GM23338 (cell line): ENCODE measurements at regions not wholly inside any gene's neighbourhood (a gene's known extent, or its start where the extent isn't known, plus 50 kb on each side); places are given as distances from the start of the nearest gene placed in this dataset.

Source experiments
- ATAC-seq: fragments of 200-7000 bp; cut with Tn5 transposase; 3 replicates; pipeline ENCODE4 v1.9.1; 2020
- DNase-seq: peaks from one replicate; pipeline ENCODE4 v3.0.0-alpha.2; 2015; ENCODE audit warnings: low spot score
- H2AFZ ChIP-seq: fragments of 200-600 bp; sonication (generic); 2 replicates; pipeline ENCODE4 v1.8.0; 2016; ENCODE audit warnings: antibody characterized with exemption, mild to moderate bottlenecking, moderate library complexity
- H3F3A ChIP-seq: fragments of 200-600 bp; sonication (generic); replicated peaks from 2 replicates; pipeline ENCODE4 v1.8.0; 2017; ENCODE audit warnings: antibody characterized with exemption, mixed run types, low read depth
- H3K27ac ChIP-seq: fragments of 200-600 bp; sonication (generic); 2 replicates; pipeline ENCODE4 v1.6.1; 2016; ENCODE audit warnings: low read depth
- H3K27me3 ChIP-seq: fragments of 200-600 bp; sonication (generic); 2 replicates; pipeline ENCODE4 v1.8.0; 2016; ENCODE audit warnings: mild to moderate bottlenecking, mixed run types, moderate library complexity; ENCODE audit not compliant: insufficient read depth
- H3K36me3 ChIP-seq: fragments of 200-600 bp; sonication (generic); 2 replicates; pipeline ENCODE4 v1.8.0; 2016; ENCODE audit warnings: mild to moderate bottlenecking; ENCODE audit not compliant: insufficient read depth
- H3K4me1 ChIP-seq: fragments of 200-600 bp; sonication (generic); 2 replicates; pipeline ENCODE4 v1.8.0; 2016; ENCODE audit warnings: mild to moderate bottlenecking, moderate library complexity; ENCODE audit not compliant: insufficient read depth
- H3K4me2 ChIP-seq: fragments of 200-600 bp; sonication (generic); 2 replicates; pipeline ENCODE4 v1.7.1; 2017; ENCODE audit warnings: mixed run types
- H3K4me3 ChIP-seq: fragments of 200-600 bp; sonication (generic); 2 replicates; pipeline ENCODE4 v1.6.1; 2016; ENCODE audit warnings: mixed run types
- H3K79me2 ChIP-seq: fragments of 200-600 bp; sonication (generic); replicated peaks from 2 replicates; pipeline ENCODE4 v1.8.0; 2017; ENCODE audit warnings: mild to moderate bottlenecking; ENCODE audit not compliant: insufficient read depth
- H3K9me2 ChIP-seq: fragments of 200-600 bp; sonication (generic); 2 replicates; pipeline ENCODE4 v1.8.0; 2017; ENCODE audit not compliant: insufficient read depth
- H4K20me1 ChIP-seq: fragments of 200-600 bp; sonication (generic); replicated peaks from 2 replicates; pipeline ENCODE4 v1.8.0; 2017; ENCODE audit warnings: mild to moderate bottlenecking; ENCODE audit not compliant: insufficient read depth
- H3K27ac Mint-ChIP-seq: 2 replicates; pipeline ENCODE4 v1.8.0; 2020; ENCODE audit warnings: inconsistent platforms, mild to moderate bottlenecking, moderate library complexity, mixed read lengths
- H3K27me3 Mint-ChIP-seq: 3 replicates; pipeline ENCODE4 v1.8.0; 2022; ENCODE audit warnings: low read depth, mild to moderate bottlenecking, moderate library complexity, mixed read lengths, inconsistent platforms; ENCODE audit not compliant: insufficient read depth, poor library complexity
- H3K36me3 Mint-ChIP-seq: 3 replicates; pipeline ENCODE4 v1.8.0; 2021; ENCODE audit warnings: low read depth, mild to moderate bottlenecking, inconsistent platforms, moderate library complexity, mixed read lengths
- H3K4me1 Mint-ChIP-seq: 3 replicates; pipeline ENCODE4 v1.8.0; 2020; ENCODE audit warnings: mild to moderate bottlenecking, inconsistent platforms, mixed read lengths
- H3K4me3 Mint-ChIP-seq: 3 replicates; pipeline ENCODE4 v1.8.0; 2021; ENCODE audit warnings: moderate library complexity, mild to moderate bottlenecking, inconsistent platforms, mixed read lengths
- H3K9me3 Mint-ChIP-seq: 3 replicates; pipeline ENCODE4 v1.8.0; 2020; ENCODE audit warnings: moderate library complexity, mild to moderate bottlenecking, inconsistent platforms, mixed read lengths
- CREB1 ChIP-seq: fragments of 250-450 bp; sonication (Bioruptor Pico); IDR thresholded peaks from 2 replicates; pipeline ENCODE4 v1.5.0; 2020; ENCODE audit warnings: low read depth, mild to moderate bottlenecking, moderate library complexity
- EZH2phosphoT487 ChIP-seq: fragments of 200-600 bp; sonication (generic); IDR thresholded peaks from one replicate; pipeline ENCODE4 v1.8.1; 2018; ENCODE audit warnings: antibody characterized with exemption; ENCODE audit not compliant: unreplicated experiment
- NANOG ChIP-seq: IDR thresholded peaks from 2 replicates; pipeline ENCODE4 v1.6.1; 2016; ENCODE audit warnings: antibody characterized with exemption, borderline replicate concordance
- REST ChIP-seq: IDR thresholded peaks from one replicate; pipeline ENCODE4 v1.6.1; 2018; ENCODE audit warnings: antibody characterized with exemption; ENCODE audit not compliant: unreplicated experiment
- STAT1 ChIP-seq: IDR thresholded peaks from one replicate; pipeline ENCODE4 v1.6.1; 2016; ENCODE audit warnings: antibody characterized with exemption; ENCODE audit not compliant: unreplicated experiment
- ZNF114 ChIP-seq: fragments of 250-450 bp; sonication (Bioruptor Pico); IDR thresholded peaks from 2 replicates; pipeline ENCODE4 v1.5.0; 2020; ENCODE audit warnings: mild to moderate bottlenecking, moderate library complexity
- ZNF331 ChIP-seq: fragments of 250-450 bp; sonication (Bioruptor Pico); IDR thresholded peaks from 2 replicates; pipeline ENCODE4 v1.5.0; 2020; ENCODE audit warnings: low read depth, mild to moderate bottlenecking, moderate library complexity
- ZNF462 ChIP-seq: fragments of 250-450 bp; sonication (Bioruptor Pico); IDR thresholded peaks from 2 replicates; pipeline ENCODE4 v1.5.0; 2020; ENCODE audit warnings: mild to moderate bottlenecking, moderate library complexity

GRCh38 chr3:130835483-130835882 is 58.4 kb upstream of the ATP2C1 start (continued):
- no peak for TF ChIP-seq STAT1

- Histone ChIP-seq H3K27ac (peak overlapping the region; percentile 36), H3K4me2 (peak overlapping the region; percentile 52), H3K79me2 (no peaks in the 10 kb centered on the region), H3K27me3 (no peaks in the 10 kb centered on the region), H3K4me1 (peaks cover 23% of the 10 kb centered on the region), H3F3A (no peaks in the 10 kb centered on the region), H2AFZ (no peak overlapping the region), H3K4me3 (peak overlapping the region; percentile 8; the same call in 1 of the 2 replicates), H4K20me1 (no peaks in the 10 kb centered on the region), H3K36me3 (no peaks in the 10 kb centered on the region), H3K9me2 (no peaks in the 10 kb centered on the region)
- DNase-seq (no peak), ATAC-seq (peak; percentile 54)
- Mint-ChIP-seq H3K27ac (peak overlapping the region; percentile 79), H3K4me3 (peak overlapping the region; percentile 35; the same call in 2 of the 3 replicates), H3K9me3 (no peaks in the 10 kb centered on the region), H3K4me1 (peaks cover 40% of the 10 kb centered on the region), H3K27me3 (peaks cover 2% of the 10 kb centered on the region), H3K36me3 (no peaks in the 10 kb centered on the region)
- TF ChIP-seq REST (no peak), ZNF331 (CRISPR knock-in tag) (no peak), STAT1 (no peak), EZH2phosphoT487 (no peak), ZNF114 (no peak), CREB1 (CRISPR knock-in tag) (no peak), ZNF462 (CRISPR knock-in tag) (no peak), NANOG (no peak)
Observed at GRCh38 chr3:130838898-130839600, 54.8 kb upstream of the ATP2C1 start.
